HepG2 (cell line): ENCODE measurements at regions not wholly inside any gene's neighbourhood (a gene's known extent, or its start where the extent isn't known, plus 50 kb on each side); places are given as distances from the start of the nearest gene placed in this dataset.

ENCODE experiments used
- SP5 ChIP-seq: IDR thresholded peaks from 2 replicates; pipeline ENCODE4 v1.6.1; 2016; ENCODE audit warnings: low read depth, borderline replicate concordance
- STAT5B ChIP-seq: sonication (generic); formaldehyde crosslinking; IDR thresholded peaks from 2 replicates; pipeline ENCODE4 v1.4.0; 2020; ENCODE audit warnings: missing genetic modification reagents
- TOPORS ChIP-seq: sonication (generic); formaldehyde crosslinking; IDR thresholded peaks from 2 replicates; pipeline ENCODE4 v1.8.0; 2023; ENCODE audit warnings: mild to moderate bottlenecking, missing genetic modification reagents

- TF ChIP-seq SP5 (CRISPR knock-in tag) (no peak), TOPORS (CRISPR knock-in tag) (no peak), STAT5B (CRISPR knock-in tag) (no peak)
These were observed 638.8 kb downstream of the PLOD2 start for GRCh38 chr3:145522179-145522578.
